ENCODE measurements at regions not wholly inside any gene's neighbourhood (a gene's known extent, or its start where the extent isn't known, plus 50 kb on each side); places are given as distances from the start of the nearest gene placed in this dataset.

- TF ChIP-seq YY1 (IDR thresholded peaks at IDR 0.05) (no peak), CTCF (IDR thresholded peaks at IDR 0.05; ENCODE audit: low read depth, low read length, missing input control) (no peak), NR2F2 (IDR thresholded peaks at IDR 0.05) (no peak), REST (IDR thresholded peaks at IDR 0.05) (no peak), ATF3 (IDR thresholded peaks at IDR 0.05) (no peak), TAF1 (conservative IDR thresholded peaks at IDR 0.05) (no peak), MAX (IDR thresholded peaks at IDR 0.05) (no peak)
Measured at GRCh38 chr10:20372748-20373147, 524.4 kb downstream of the NEBL start.

Measured in liver (tissue), 3 donors.